ENCODE measurements at regions not wholly inside any gene's neighbourhood (a gene's known extent, or its start where the extent isn't known, plus 50 kb on each side); places are given as distances from the start of the nearest gene placed in this dataset.
"Not testable (repeated sequence)": the region's sequence is repeated elsewhere in the genome, so short reads cannot be mapped to it uniquely, and the experiment has no call there.

GRCh38 chr9:87160148-87161102, 213.1 kb upstream of the GAS1 start:
- DNase-seq = peak; percentile 1 to 55

GRCh38 chr9:87167161-87167560, 219.9 kb upstream of the GAS1 start:
- DNase-seq = no peak

GRCh38 chr9:87167582-87167981, 220.3 kb upstream of the GAS1 start:
- DNase-seq = no peak

DNA sequence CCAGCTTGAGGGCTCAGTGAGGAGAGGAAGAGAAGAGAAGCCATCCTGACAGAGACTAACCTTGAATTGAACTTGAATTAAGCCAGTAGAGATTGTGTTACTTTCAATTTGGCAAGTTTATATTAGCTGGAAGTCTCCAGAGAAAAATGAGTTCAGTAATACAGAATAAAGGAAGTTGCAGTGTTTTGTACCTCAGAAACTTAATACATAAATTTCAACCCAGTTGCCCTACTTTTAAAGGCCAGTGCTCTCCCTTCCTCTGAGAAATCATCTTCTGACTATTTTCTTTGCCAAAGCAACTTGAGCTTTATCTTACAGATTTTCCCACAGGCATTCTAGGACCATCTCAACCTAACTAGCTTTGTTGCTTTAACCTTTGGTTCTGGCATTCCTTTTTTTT, 231.0 kb upstream of the GAS1 start:
- no peak for DNase-seq

GRCh38 chr9:87179553-87180340, 232.4 kb upstream of the GAS1 start:
- no peak for DNase-seq

- no peak for DNase-seq
Measured at GRCh38 chr9:87180361-87180760, 233.1 kb upstream of the GAS1 start.

DNA sequence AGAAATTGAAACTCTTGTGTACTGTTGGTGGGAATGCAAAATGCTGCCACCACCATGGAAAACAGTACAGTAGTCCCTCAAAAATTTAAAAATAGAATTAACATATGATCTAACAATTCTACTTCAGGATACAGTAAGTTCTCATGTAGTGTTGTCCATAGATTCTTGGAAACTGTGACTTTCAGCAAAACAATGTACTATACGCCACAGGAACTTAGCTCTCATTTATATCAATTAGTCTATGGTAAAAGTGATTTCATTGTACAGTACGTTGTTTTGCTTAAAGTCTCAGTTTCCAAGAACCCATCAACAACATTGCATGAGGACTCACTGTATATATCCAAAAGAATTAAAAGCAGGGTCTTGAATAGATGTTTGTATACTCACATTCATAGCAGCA, 233.5 kb upstream of the GAS1 start:
- DNase-seq = no peak

DNA sequence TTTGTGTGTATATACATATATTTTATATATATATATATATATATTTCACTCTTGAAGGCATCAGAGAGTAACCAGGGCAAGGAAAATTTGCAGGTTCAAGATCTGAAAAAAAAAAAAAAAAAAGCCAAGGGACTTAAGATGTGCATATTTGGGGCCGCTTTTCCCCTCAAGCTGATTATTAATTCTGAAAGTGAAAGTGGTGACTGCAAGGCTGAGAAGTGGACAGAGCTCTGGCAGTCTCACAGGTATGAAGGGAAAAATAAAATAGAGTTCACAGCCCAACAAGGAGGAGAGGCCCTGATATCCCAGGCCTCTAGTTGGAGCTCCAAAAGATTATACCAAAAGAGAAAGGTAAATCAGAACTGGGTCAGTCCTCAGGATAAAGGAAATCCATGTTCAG, 234.4 kb upstream of the GAS1 start:
- no peak for DNase-seq

GRCh38 chr9:87184956-87185642, 237.8 kb upstream of the GAS1 start:
- DNase-seq = no peak

GRCh38 chr9:87187656-87188055, 240.3 kb upstream of the GAS1 start:
- DNase-seq = no peak

GRCh38 chr9:87189006-87189405, 241.7 kb upstream of the GAS1 start:
- no peak for DNase-seq

DNA sequence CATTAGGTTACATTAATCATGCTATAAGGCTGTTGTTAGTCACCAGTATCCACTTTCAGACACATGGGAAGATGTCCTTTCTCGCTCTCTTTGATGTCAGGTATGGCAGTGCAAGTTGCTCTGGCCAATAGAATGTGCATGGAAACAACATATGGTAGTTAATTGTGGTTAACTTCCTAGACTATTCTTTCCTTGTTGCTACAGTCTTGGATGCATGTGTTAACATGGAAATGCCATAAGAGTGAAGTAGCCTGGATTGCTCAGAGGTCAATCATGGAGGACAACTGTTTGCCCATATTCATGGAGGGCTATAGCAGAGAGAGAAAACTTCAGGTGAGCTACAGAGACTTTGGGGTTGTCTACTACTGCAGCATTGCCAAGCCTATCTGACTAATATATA, 245.8 kb upstream of the GAS1 start:
- DNase-seq = no peak

DNA sequence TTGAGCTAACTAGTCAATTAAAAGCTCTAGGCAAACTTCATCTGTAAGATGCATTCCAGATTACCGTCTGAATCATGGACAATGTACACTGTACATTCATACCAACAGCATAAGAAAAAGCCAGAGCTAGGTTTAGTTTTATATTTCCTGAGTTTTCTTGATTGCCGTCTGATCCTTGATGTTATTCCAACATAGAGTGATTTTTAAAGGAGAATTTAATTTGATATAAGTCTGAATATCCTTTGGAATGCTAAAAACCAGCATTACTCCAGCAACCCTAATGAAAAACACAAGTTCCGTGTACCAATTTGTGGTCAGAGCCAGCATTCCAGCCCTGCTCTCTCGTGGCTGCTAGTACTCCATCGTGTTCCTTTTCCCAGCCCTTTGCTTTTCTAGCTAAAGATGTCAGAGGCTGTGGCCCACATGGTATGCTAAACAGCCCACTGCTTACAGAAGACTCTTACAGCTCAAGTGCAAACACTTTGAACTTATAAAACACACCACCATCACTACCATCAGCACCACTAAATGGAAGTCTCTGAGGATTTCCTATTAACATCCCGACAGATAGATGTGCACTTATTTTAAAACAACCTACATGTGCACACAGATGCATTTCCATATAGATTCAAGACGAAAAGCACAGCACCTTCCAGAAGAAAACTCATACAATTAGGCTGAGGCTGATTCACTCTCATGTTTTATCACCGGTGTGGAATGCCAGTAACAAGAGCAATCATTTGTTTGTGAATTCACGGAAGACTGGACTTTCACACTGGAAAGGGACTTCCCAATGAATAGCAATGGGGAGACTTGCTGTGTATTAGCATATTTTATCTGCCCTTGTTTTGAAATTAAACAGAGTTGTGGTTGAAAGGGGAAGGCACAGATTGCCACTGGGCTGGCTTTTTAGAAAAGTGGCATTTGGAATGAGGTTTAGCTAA, 246.9 kb upstream of the GAS1 start:
- DNase-seq = no peak

GRCh38 chr9:87195306-87195705, 248.0 kb upstream of the GAS1 start:
- no peak for DNase-seq

DNA sequence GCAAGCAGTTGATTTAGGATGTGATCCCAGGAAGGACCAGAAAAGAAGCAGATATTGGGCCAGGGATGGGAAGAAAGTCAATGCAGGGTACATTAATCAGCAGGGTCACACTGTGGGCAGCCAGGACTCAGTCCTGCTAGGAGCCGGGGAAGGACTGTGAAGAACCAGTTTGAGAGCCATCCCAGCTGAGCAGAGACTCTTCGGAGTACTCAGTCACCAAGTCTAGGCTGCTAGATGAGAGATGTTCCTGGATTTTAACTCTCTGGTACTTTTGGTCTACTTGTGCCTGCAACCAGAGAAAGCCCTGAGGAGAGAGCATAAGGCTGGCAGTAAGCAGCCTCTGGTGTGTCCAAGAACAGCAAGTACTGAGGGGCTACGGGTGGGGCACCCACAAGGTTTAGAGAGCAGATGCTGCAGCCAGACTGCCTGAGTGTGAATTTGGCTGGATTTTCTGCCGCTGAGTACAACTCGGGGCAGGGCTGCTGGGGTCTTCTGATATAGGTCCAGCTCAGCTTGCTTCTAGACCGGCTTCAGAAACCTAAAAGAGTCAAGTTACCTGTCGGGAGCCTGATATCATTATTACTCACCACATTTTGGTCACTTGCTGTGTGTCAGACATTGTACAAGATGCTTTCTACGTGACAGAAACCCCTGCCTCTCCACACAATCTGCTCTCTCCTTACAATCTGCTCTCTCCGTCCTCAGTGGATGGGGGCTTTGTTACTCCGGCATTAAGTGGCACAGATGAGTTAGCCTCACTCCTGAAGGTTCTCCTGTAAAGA, 250.2 kb upstream of the GAS1 start:
- peak in 1 of 2 experiments; percentile 43 for DNase-seq

GRCh38 chr9:87198716-87199115, 251.4 kb upstream of the GAS1 start:
- no peak for DNase-seq

- DNase-seq = no peak
Measured at GRCh38 chr9:87199278-87199677, 252.0 kb upstream of the GAS1 start.

DNA sequence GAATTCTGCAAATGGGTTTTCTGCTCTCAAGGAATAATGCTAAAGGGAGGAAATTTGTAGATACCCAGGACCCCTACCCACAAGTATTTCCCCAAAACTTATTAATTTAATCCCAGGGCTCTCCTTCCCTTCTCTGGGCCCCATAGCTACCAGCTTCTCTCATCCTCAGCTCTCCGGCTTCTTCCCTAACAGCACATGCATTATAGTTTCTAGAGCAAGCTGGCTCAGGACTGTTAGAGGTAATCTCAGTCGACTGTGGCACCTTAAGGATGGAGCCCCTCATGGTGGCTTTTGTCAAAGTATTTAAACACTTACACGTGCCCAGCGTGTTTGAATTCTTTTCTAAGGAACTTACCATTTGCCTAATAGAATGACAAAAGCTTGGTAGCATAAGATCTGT, 252.5 kb upstream of the GAS1 start:
- no peak for DNase-seq

DNA sequence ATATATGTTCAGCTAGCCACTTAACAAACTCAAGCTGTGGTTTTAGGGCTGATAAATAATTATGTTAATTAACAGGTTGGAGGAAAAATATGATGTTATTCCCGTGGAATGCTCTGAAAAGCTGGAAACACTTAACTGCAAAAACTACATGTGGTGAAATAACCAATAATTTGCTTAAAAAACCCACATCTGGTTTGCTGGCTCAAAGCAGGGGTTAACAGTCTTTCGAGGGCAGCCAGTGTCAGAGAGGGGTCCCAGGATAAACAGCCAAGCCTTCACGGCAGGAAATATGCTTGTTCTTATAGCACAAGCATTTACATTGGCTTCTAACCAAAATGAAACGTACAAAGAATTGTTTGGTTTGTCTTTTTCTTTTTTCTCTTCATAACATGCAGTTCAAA, 254.0 kb upstream of the GAS1 start:
- DNase-seq = no peak

DNA sequence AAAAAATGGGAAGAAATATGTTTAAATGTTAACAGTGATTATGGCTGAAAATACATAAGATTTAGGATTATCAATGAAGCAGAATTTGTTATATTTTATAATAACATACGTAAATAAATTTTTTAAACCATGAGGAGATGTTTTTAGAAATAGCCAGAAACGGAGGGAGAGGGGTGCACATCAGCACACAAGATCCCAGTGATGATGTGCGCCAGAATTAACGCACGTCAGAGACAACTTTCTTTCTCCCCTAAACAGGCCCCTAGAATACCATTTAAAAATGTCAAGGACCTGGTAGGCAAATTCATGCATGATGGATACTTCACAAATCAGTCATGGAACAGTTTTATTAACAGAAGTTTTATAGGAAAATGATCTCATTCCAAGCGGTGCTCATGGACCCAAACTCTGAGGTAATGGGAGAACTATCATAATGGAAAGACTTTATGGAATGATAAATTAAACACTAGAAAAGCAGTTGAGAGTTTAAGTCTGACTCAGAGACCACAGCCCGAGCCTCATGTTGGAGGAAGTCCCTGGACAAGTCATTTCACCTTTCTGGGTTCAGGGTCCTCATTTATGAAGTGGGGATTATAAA, 258.9 kb upstream of the GAS1 start:
- DNase-seq = no peak

DNA sequence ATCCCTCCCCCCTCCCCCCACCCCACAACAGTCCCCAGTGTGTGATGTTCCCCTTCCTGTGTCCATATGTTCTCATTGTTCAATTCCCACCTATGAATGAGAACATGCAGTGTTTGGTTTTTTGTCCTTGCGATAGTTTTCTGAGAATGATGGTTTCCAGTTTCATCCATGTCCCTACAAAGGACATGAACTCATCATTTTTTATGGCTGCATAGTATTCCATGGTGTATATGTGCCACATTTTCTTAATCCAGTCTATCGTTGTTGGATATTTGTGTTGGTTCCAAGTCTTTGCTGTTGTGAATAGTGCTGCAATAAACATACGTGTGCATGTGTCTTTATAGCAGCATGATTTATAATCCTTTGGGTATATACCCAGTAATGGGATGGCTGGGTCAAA, 263.4 kb upstream of the GAS1 start:
- DNase-seq = not testable (repeated sequence)
